Tibial artery (tissue), 4 donors: ENCODE measurements at regions not wholly inside any gene's neighbourhood (a gene's known extent, or its start where the extent isn't known, plus 50 kb on each side); places are given as distances from the start of the nearest gene placed in this dataset.

ENCODE experiments used
- DNase-seq, 2 donors: peaks; one replicate each; pipeline ENCODE4 v3.0.0-alpha.2; 2019
- H3K27ac ChIP-seq, 2 donors: fragments of 200-600 bp; sonication (generic) in 1 of 2; 1 replicate in 1 of 2; 2 replicates in 1 of 2; pipeline ENCODE4 v1.5.1; 2018 to 2019; ENCODE audit warnings: mild to moderate bottlenecking in 1 of 2
- H3K27me3 ChIP-seq, 2 donors: fragments of 200-600 bp; sonication (generic) in 1 of 2; one replicate each; pipeline versions ENCODE4 v1.5.1 to v1.6.0; 2016 to 2019
- H3K36me3 ChIP-seq, 3 donors: fragments of 200-600 bp; sonication (generic) in 2 of 3; one replicate each; pipeline ENCODE4 v1.5.1; 2016 to 2019; ENCODE audit warnings: mild to moderate bottlenecking in 2 of 3
- H3K4me1 ChIP-seq, 4 donors: fragments of 200-600 bp; sonication (generic) in 2 of 4; 1 replicate in 3 of 4; 2 replicates in 1 of 4; pipeline ENCODE4 v1.5.1; 2016 to 2019
- H3K4me3 ChIP-seq, 2 donors: fragments of 200-600 bp; sonication (generic) in 1 of 2; 1 replicate in 1 of 2; 2 replicates in 1 of 2; pipeline ENCODE4 v1.5.1; 2018 to 2019; ENCODE audit warnings: mild to moderate bottlenecking in 2 of 2
- H3K9me3 ChIP-seq, 3 donors: fragments of 200-600 bp; sonication (generic) in 1 of 3; one replicate each; pipeline ENCODE4 v1.5.1; 2016 to 2019
- CTCF ChIP-seq, 2 experiments: fragments of 200-600 bp in 1 of 2; fragments of 450-650 bp in 1 of 2; IDR thresholded peaks; one replicate each; pipeline ENCODE4 v1.5.1; 2017 to 2019; ENCODE audit warnings: antibody characterized with exemption in 2 of 2, mild to moderate bottlenecking in 1 of 2, moderate library complexity in 1 of 2
- intact Hi-C: fragments of 100-400 bp; cut with DNase I; formaldehyde crosslinking; loops from one replicate; pipeline ENCODE4 v1.15.0; 2023; ENCODE audit warnings: low total_unique reads

GRCh38 chr22:48180631-48181030 lies 1418.2 kb downstream of the TBC1D22A start:
- Histone ChIP-seq H3K9me3 (no peaks in the 10 kb centered on the region), H3K4me1 (no peaks in the 10 kb centered on the region), H3K4me3 (no peak overlapping the region), H3K36me3 (no peaks in the 10 kb centered on the region), H3K27me3 (no peaks in the 10 kb centered on the region), H3K27ac (no peak overlapping the region)
- TF ChIP-seq CTCF (IDR thresholded peaks at IDR 0.05): no peak
- DNase-seq: no peak
- intact Hi-C loops: no loop called here

GRCh38 chr22:48179571-48180546 lies 1417.4 kb downstream of the TBC1D22A start:
- H3K4me3 ChIP-seq: no peak overlapping the region
- no peaks in the 10 kb centered on the region for H3K4me1 ChIP-seq
- no peaks in the 10 kb centered on the region for H3K36me3 ChIP-seq
- H3K27ac ChIP-seq: no peak overlapping the region
- DNase-seq: no peak
- H3K27me3 ChIP-seq: no peaks in the 10 kb centered on the region
- TF ChIP-seq CTCF (IDR thresholded peaks at IDR 0.05): no peak
- intact Hi-C loops: no loop called here
- no peaks in the 10 kb centered on the region for H3K9me3 ChIP-seq

- DNase-seq: no peak
- H3K9me3 ChIP-seq: no peaks in the 10 kb centered on the region
- H3K36me3 ChIP-seq: no peaks in the 10 kb centered on the region
- no peaks in the 10 kb centered on the region for H3K27me3 ChIP-seq
- no peak overlapping the region for H3K4me3 ChIP-seq
- no peak for TF ChIP-seq CTCF (IDR thresholded peaks at IDR 0.05)
- intact Hi-C loops: no loop called here
- no peaks in the 10 kb centered on the region for H3K4me1 ChIP-seq
- H3K27ac ChIP-seq: no peak overlapping the region
Measured at GRCh38 chr22:48178536-48178935, 1416.1 kb downstream of the TBC1D22A start.

- H3K27ac ChIP-seq: no peak overlapping the region
- H3K9me3 ChIP-seq: no peaks in the 10 kb centered on the region
- H3K4me1 ChIP-seq: no peaks in the 10 kb centered on the region
- H3K4me3 ChIP-seq: no peak overlapping the region
- DNase-seq: no peak
- H3K36me3 ChIP-seq: no peaks in the 10 kb centered on the region
- intact Hi-C loops: no loop called here
- no peak for TF ChIP-seq CTCF (IDR thresholded peaks at IDR 0.05)
- H3K27me3 ChIP-seq: no peaks in the 10 kb centered on the region
Measured at GRCh38 chr22:48177631-48178030, 1415.2 kb downstream of the TBC1D22A start.

GRCh38 chr22:48175721-48176120 lies 1413.3 kb downstream of the TBC1D22A start:
- Histone ChIP-seq H3K27ac (no peak overlapping the region), H3K4me1 (no peaks in the 10 kb centered on the region), H3K9me3 (no peaks in the 10 kb centered on the region), H3K27me3 (peaks cover 0 to 2% of the 10 kb centered on the region in 2 donors), H3K36me3 (no peaks in the 10 kb centered on the region), H3K4me3 (no peak overlapping the region)
- TF ChIP-seq CTCF (IDR thresholded peaks at IDR 0.05): no peak
- no peak for DNase-seq
- intact Hi-C loops: no loop called here
